ENCODE measurements at regions not wholly inside any gene's neighbourhood (a gene's known extent, or its start where the extent isn't known, plus 50 kb on each side); places are given as distances from the start of the nearest gene placed in this dataset.

- TF ChIP-seq CTCF (IDR thresholded peaks at IDR 0.05) (no peak), POLR2A (IDR thresholded peaks at IDR 0.05) (no peak)
Observed at GRCh38 chr11:116179401-116179800, 593.4 kb downstream of the BUD13 start.
